NT2/D1 (cell line): ENCODE measurements at regions not wholly inside any gene's neighbourhood (a gene's known extent, or its start where the extent isn't known, plus 50 kb on each side); places are given as distances from the start of the nearest gene placed in this dataset.

Source experiments
- SUZ12 ChIP-seq: IDR thresholded peaks from 2 replicates; pipeline ENCODE4 v1.6.1; 2011; ENCODE audit not compliant: insufficient read length, insufficient read depth; ENCODE audit errors: extremely low read depth
- YY1 ChIP-seq: IDR thresholded peaks from 2 replicates; pipeline ENCODE4 v1.6.1; 2011; ENCODE audit not compliant: insufficient read length, insufficient read depth
- ZNF274 ChIP-seq: IDR thresholded peaks from 2 replicates; pipeline ENCODE4 v1.6.1; 2011; ENCODE audit warnings: mild to moderate bottlenecking, low read depth, low read length

DNA sequence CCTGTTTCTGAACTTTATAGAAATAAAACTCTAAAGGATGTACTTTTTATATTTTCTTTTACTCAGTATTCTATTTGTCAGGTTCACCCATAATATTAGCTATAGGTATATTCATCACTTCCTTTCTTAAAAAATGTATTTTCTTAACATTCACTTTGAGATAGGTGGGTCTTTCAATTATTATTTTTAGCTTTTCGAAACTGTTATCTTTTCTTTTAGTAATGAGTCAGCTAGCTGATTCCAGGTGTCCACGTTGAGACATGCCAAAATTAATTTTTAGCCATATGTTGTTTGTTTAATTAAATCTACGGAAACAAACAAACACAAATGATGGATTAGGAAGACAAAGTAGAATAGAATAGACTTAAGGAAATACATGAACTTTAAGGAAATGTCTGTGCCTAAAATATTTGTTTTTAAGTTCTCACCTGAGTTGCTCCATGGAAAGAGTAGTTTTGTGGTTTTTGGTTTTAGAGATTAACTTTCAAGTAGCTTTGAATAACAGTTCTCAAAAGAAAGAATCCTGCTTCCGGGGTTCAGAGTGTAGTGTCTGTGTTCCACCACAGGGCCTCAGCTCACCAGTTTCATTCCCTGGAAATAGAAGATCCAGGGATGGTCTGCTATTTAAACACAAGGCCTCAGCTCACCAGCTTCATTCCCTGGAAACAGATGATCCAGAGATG lies 435.0 kb downstream of the HAO1 start:
- TF ChIP-seq YY1 (no peak), SUZ12 (no peak), ZNF274 (no peak)
